B cell (primary cell): ENCODE measurements at regions not wholly inside any gene's neighbourhood (a gene's known extent, or its start where the extent isn't known, plus 50 kb on each side); places are given as distances from the start of the nearest gene placed in this dataset.

ENCODE experiments used
- ATAC-seq: fragments of 200-7000 bp; cut with Tn5 transposase; one replicate; pipeline ENCODE4 v1.10.0; 2021; ENCODE audit warnings: low read depth, mild to moderate bottlenecking, moderate number of reproducible peaks, moderate library complexity
- CTCF ChIA-PET: fragments of 350-600 bp; sonication (Branson Sonifier 250); formaldehyde crosslinking; loops from one replicate; lab custom pipeline; 2021; ENCODE audit warnings: antibody characterized with exemption, inconsistent platforms; lab: Charles Lee
- POLR2A ChIA-PET: fragments of 350-600 bp; sonication (Branson Sonifier 250); formaldehyde crosslinking; loops from one replicate; lab custom pipeline; 2021; ENCODE audit warnings: antibody characterized with exemption; lab: Charles Lee
- DNase-seq: peaks from one replicate; pipeline ENCODE4 v3.0.0; 2013
- H2AFZ ChIP-seq: 2 replicates; pipeline ENCODE4 v1.6.1; 2012; ENCODE audit warnings: mild to moderate bottlenecking, low read depth, low read length; ENCODE audit not compliant: insufficient read depth, poor library complexity, severe bottlenecking
- H3K27ac ChIP-seq, 2 donors: 1 replicate in 1 of 2; 2 replicates in 1 of 2; pipeline ENCODE4 v1.5.1; 2012 to 2013; ENCODE audit warnings: low read length in 2 of 2, mild to moderate bottlenecking in 2 of 2, moderate library complexity in 1 of 2
- H3K27me3 ChIP-seq, 4 experiments: fragments of 200-600 bp in 1 of 4; sonication (generic) in 1 of 4; replicated peaks in 1 of 4; 1 replicate in 2 of 4; 2 replicates in 2 of 4; pipeline versions ENCODE4 v1.6.1 to v1.7.0; 2013 to 2016; ENCODE audit warnings: low read length in 3 of 4, mild to moderate bottlenecking in 2 of 4, mixed read lengths in 1 of 4, moderate library complexity in 1 of 4; ENCODE audit not compliant: insufficient read depth in 4 of 4, control insufficient read depth in 3 of 4; ENCODE audit errors: control extremely low read depth in 1 of 4
- H3K36me3 ChIP-seq, 2 experiments: replicated peaks in 1 of 2; 1 replicate in 1 of 2; 2 replicates in 1 of 2; pipeline versions ENCODE4 v1.6.1 to v1.7.1; 2013; ENCODE audit warnings: low read length in 1 of 2; ENCODE audit not compliant: insufficient read depth in 2 of 2, control insufficient read depth in 1 of 2; ENCODE audit errors: control extremely low read depth in 1 of 2, extremely low read depth in 1 of 2
- H3K4me1 ChIP-seq, 2 donors: fragments of 200-600 bp in 1 of 2; sonication (generic) in 1 of 2; 1 replicate in 1 of 2; 2 replicates in 1 of 2; pipeline versions ENCODE4 v1.5.1 to v1.6.1; 2013 to 2017; ENCODE audit warnings: low read length in 2 of 2; ENCODE audit not compliant: control insufficient read depth in 2 of 2, insufficient read depth in 2 of 2
- H3K4me2 ChIP-seq: replicated peaks from 2 replicates; pipeline ENCODE3; 2012; ENCODE audit warnings: mild to moderate bottlenecking, low read depth, low read length; ENCODE audit not compliant: poor library complexity, severe bottlenecking
- H3K4me3 ChIP-seq, 5 experiments: fragments of 200-600 bp in 1 of 5; sonication (generic) in 1 of 5; 1 replicate in 3 of 5; 2 replicates in 2 of 5; pipeline versions ENCODE4 v1.5.1 to v1.7.0; 2011 to 2016; ENCODE audit warnings: low read length in 4 of 5, mild to moderate bottlenecking in 4 of 5, low read depth in 2 of 5, control low read depth in 1 of 5, moderate library complexity in 1 of 5; ENCODE audit not compliant: insufficient read depth in 1 of 5; ENCODE audit errors: control extremely low read depth in 1 of 5, extremely low read depth in 1 of 5
- H3K79me2 ChIP-seq: fragments of 200-600 bp; sonication (generic); one replicate; pipeline ENCODE4 v1.6.0; 2016; ENCODE audit warnings: low read length; ENCODE audit not compliant: control insufficient read depth, insufficient read depth
- H3K9ac ChIP-seq: fragments of 200-600 bp; sonication (generic); 2 replicates; pipeline ENCODE4 v1.6.1; 2017; ENCODE audit warnings: mild to moderate bottlenecking, low read length, moderate library complexity
- H3K9me3 ChIP-seq, 3 donors: one replicate each; pipeline versions ENCODE4 v1.6.1 to v1.7.1; 2013; ENCODE audit warnings: low read length in 2 of 3; ENCODE audit not compliant: control insufficient read depth in 2 of 3, insufficient read depth in 1 of 3; ENCODE audit errors: control extremely low read depth in 1 of 3
- H4K20me1 ChIP-seq: 2 replicates; pipeline ENCODE4 v1.6.0; 2012; ENCODE audit warnings: mild to moderate bottlenecking, low read length; ENCODE audit not compliant: insufficient read depth, control insufficient read depth, poor library complexity, severe bottlenecking
- H3K27ac Mint-ChIP-seq: one replicate; pipeline ENCODE4 v1.8.0; 2021; ENCODE audit warnings: mixed read lengths
- H3K27me3 Mint-ChIP-seq: one replicate; pipeline ENCODE4 v1.8.0; 2021; ENCODE audit warnings: mixed read lengths
- H3K4me1 Mint-ChIP-seq: one replicate; pipeline ENCODE4 v1.8.0; 2021; ENCODE audit warnings: mixed read lengths
- H3K4me3 Mint-ChIP-seq: one replicate; pipeline ENCODE4 v1.8.0; 2021; ENCODE audit warnings: mixed read lengths
- H3K9me3 Mint-ChIP-seq: one replicate; pipeline ENCODE4 v1.8.0; 2022; ENCODE audit warnings: mixed read lengths; ENCODE audit not compliant: insufficient read depth
- CTCF ChIP-seq: fragments of 200-600 bp; IDR thresholded peaks from one replicate; pipeline ENCODE4 v1.8.0; 2022; ENCODE audit warnings: antibody characterized with exemption, mild to moderate bottlenecking
- EZH2 ChIP-seq: IDR thresholded peaks from 2 replicates; pipeline ENCODE4 v1.6.1; 2012; ENCODE audit warnings: borderline replicate concordance, low read depth, mild to moderate bottlenecking, moderate library complexity, low read length; ENCODE audit not compliant: insufficient read depth, poor library complexity, severe bottlenecking
- WGBS: methylation state at CpG from one replicate; pipeline ENCODE4 v1.1.5; 2013; ENCODE audit warnings: missing lambda C conversion rate; ENCODE audit not compliant: insufficient coverage; 5-methylcytosine and 5-hydroxymethylcytosine counted together
- intact Hi-C: fragments of 100-400 bp; cut with micrococcal nuclease; formaldehyde crosslinking; loops from one replicate; pipeline ENCODE4 v1.10.0; 2022

GRCh38 chr2:9681427-9681817, 50.6 kb upstream of the YWHAQ start:
- Histone ChIP-seq H3K27me3 (no peaks in the 10 kb centered on the region), H3K4me1 (peaks cover 3 to 4% of the 10 kb centered on the region in 2 donors), H3K4me2 (no peak overlapping the region), H3K36me3 (no peaks in the 10 kb centered on the region), H4K20me1 (no peaks in the 10 kb centered on the region), H3K9me3 (peaks cover 0 to 4% (median 0%) of the 10 kb centered on the region in 3 donors), H2AFZ (peak overlapping the region; percentile 2), H3K9ac (no peak overlapping the region), H3K4me3 (no peak overlapping the region), H3K79me2 (no peaks in the 10 kb centered on the region), H3K27ac (no peak overlapping the region)
- POLR2A ChIA-PET = no interaction called here
- Mint-ChIP-seq H3K9me3 (no peaks in the 10 kb centered on the region), H3K4me3 (no peak overlapping the region), H3K27ac (no peak overlapping the region), H3K27me3 (no peaks in the 10 kb centered on the region), H3K4me1 (peaks cover 5% of the 10 kb centered on the region)
- CTCF ChIA-PET = no interaction called here
- 30% methylated on average over 5 of the region's 7 CpGs for WGBS
- no peak for TF ChIP-seq EZH2
- TF ChIP-seq CTCF = no peak
- DNase-seq (no peak), ATAC-seq (no peak)
- intact Hi-C loops = no loop called here

- Mint-ChIP-seq H3K4me1 (peaks cover 12% of the 10 kb centered on the region), H3K4me3 (no peak overlapping the region), H3K9me3 (no peaks in the 10 kb centered on the region), H3K27ac (no peak overlapping the region), H3K27me3 (no peaks in the 10 kb centered on the region)
- Histone ChIP-seq H3K9ac (no peak overlapping the region), H3K4me1 (peaks cover 3 to 4% of the 10 kb centered on the region in 2 donors), H3K36me3 (no peaks in the 10 kb centered on the region), H3K4me2 (no peak overlapping the region), H3K4me3 (no peak overlapping the region), H3K27me3 (no peaks in the 10 kb centered on the region), H3K27ac (no peak overlapping the region), H2AFZ (no peak overlapping the region), H3K79me2 (no peaks in the 10 kb centered on the region), H4K20me1 (no peaks in the 10 kb centered on the region), H3K9me3 (no peaks in the 10 kb centered on the region)
- intact Hi-C loops = no loop called here
- ChIA-PET POLR2A (no interaction called here), CTCF (no interaction called here)
- DNase-seq = no peak
- ATAC-seq = no peak
- TF ChIP-seq EZH2 (no peak), CTCF (no peak)
- WGBS = no CpG with 5 or more reads among the region's 4 CpGs
Measured at GRCh38 chr2:9685637-9686036, 54.8 kb upstream of the YWHAQ start.
